Uterus (tissue), 2 donors: ENCODE measurements at regions not wholly inside any gene's neighbourhood (a gene's known extent, or its start where the extent isn't known, plus 50 kb on each side); places are given as distances from the start of the nearest gene placed in this dataset.

Source experiments
- CTCF ChIP-seq, 4 experiments: fragments of 200-600 bp in 2 of 4; fragments of 450-650 bp in 2 of 4; sonication (generic) in 2 of 4; IDR thresholded peaks; one replicate each; pipeline ENCODE4 v1.5.1; 2016 to 2019; ENCODE audit warnings: antibody characterized with exemption in 4 of 4, mild to moderate bottlenecking in 2 of 4, moderate library complexity in 1 of 4
- POLR2A ChIP-seq, 2 donors: fragments of 450-650 bp; IDR thresholded peaks; one replicate each; pipeline ENCODE4 v1.6.1; 2016; ENCODE audit warnings: antibody characterized with exemption in 2 of 2, mild to moderate bottlenecking in 1 of 2, moderate library complexity in 1 of 2

GRCh38 chr1:53401813-53402745 lies 57.1 kb upstream of the DMRTB1 start:
- TF ChIP-seq CTCF (IDR thresholded peaks at IDR 0.05): no peak
- no peak for TF ChIP-seq POLR2A (IDR thresholded peaks at IDR 0.05)
